Ovary (tissue), 7 donors: ENCODE measurements at regions not wholly inside any gene's neighbourhood (a gene's known extent, or its start where the extent isn't known, plus 50 kb on each side); places are given as distances from the start of the nearest gene placed in this dataset.

Experiments used
- DNase-seq, 5 donors: peaks; one replicate each; pipeline ENCODE4 v3.0.0-alpha.2; 2019 to 2020
- H3K27ac ChIP-seq, 2 donors: fragments of 200-600 bp; one replicate each; pipeline versions ENCODE4 v1.5.1 to v1.8.0; 2019 to 2022
- H3K27me3 ChIP-seq: fragments of 200-600 bp; one replicate; pipeline ENCODE4 v1.8.0; 2022
- H3K36me3 ChIP-seq: fragments of 200-600 bp; sonication (generic); one replicate; pipeline ENCODE4 v1.5.1; 2019
- H3K4me1 ChIP-seq: one replicate; pipeline ENCODE4 v1.8.1; 2013; ENCODE audit warnings: mild to moderate bottlenecking, moderate library complexity; ENCODE audit not compliant: insufficient read depth
- H3K4me3 ChIP-seq: fragments of 200-600 bp; sonication (generic); one replicate; pipeline ENCODE4 v1.5.1; 2017
- H3K9me3 ChIP-seq, 2 donors: fragments of 200-600 bp in 1 of 2; sonication (generic) in 1 of 2; one replicate each; pipeline versions ENCODE4 v1.5.1 to v1.8.1; 2013 to 2019; ENCODE audit warnings: mild to moderate bottlenecking in 1 of 2, moderate library complexity in 1 of 2
- EP300 ChIP-seq: sonication (generic); formaldehyde crosslinking; IDR thresholded peaks from one replicate; pipeline ENCODE4 v1.6.1; 2017; ENCODE audit warnings: antibody characterized with exemption
- POLR2A ChIP-seq: fragments of 450-650 bp; IDR thresholded peaks from one replicate; pipeline ENCODE4 v1.6.1; 2017; ENCODE audit warnings: antibody characterized with exemption, mild to moderate bottlenecking, moderate library complexity
- WGBS, 3 donors: extraction: QIAGEN DNeasy Blood & Tissue Kit in 1 of 3; methylation state at CpG; one replicate each; pipeline versions ENCODE4 v1.1.5 to v1.1.7; 2013 to 2017; 5-methylcytosine and 5-hydroxymethylcytosine counted together
- intact Hi-C, 4 donors: fragments of 100-400 bp; cut with DNase I; formaldehyde crosslinking; loops; one replicate each; pipeline versions ENCODE4 v1.11.0 to v1.15.1; 2022 to 2023
- TF ChIP-seq, protein P1 (sequence below), 3 donors: fragments of 450-650 bp in 2 of 3; fragments of 200-600 bp in 1 of 3; IDR thresholded peaks; one replicate each; pipeline versions ENCODE4 v1.5.1 to v1.8.0; 2016 to 2022; ENCODE audit warnings: antibody characterized with exemption in 3 of 3, mild to moderate bottlenecking in 1 of 3
- donor health status: DM: no; HTN: no; CAD: no; lungs with moderate emphysema.
- donor health status: DM: no; HTN: no; CAD: no.
- donor health status: Bipolar disorder and iron deficiency.
- donor health status: DM: no; HTN: no; CAD: no.
- donor health status: DM: yes; HTN: yes; CAD: no.

DNA sequence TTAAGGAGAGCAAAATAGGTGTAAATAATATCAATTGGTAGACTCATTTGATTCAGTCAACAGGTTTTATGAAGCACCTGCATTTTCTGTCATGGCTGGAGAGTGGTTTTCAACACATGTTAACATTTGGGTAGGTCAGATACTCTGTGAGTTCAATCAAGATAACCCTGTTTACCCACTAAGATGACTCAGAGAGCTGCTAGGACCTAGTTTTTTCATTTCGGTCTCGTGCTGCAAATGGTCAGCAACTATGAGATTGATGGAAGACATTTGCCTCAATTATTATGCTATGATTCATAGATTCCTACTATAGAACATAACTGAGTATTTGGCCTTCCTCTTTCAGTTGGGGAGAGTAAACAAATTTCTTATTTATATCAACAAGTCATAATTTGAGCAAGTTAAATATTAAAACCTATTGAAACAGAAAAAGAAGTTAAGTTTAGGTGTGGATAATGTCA is 391.4 kb upstream of the CITED2 start:
- Histone ChIP-seq H3K27ac (peak overlapping the region in 1 of 2 donors; percentile 68), H3K4me3 (no peak overlapping the region), H3K36me3 (no peaks in the 10 kb centered on the region), H3K27me3 (no peaks in the 10 kb centered on the region), H3K4me1 (peaks cover 2% of the 10 kb centered on the region), H3K9me3 (no peaks in the 10 kb centered on the region)
- intact Hi-C loops = loop anchor here in 1 of 4 donors (10.0 kb wide), 1 partner anchor 391 kb away; the partner anchor contains the start of gene CITED2
- TF ChIP-seq, protein P1, sequence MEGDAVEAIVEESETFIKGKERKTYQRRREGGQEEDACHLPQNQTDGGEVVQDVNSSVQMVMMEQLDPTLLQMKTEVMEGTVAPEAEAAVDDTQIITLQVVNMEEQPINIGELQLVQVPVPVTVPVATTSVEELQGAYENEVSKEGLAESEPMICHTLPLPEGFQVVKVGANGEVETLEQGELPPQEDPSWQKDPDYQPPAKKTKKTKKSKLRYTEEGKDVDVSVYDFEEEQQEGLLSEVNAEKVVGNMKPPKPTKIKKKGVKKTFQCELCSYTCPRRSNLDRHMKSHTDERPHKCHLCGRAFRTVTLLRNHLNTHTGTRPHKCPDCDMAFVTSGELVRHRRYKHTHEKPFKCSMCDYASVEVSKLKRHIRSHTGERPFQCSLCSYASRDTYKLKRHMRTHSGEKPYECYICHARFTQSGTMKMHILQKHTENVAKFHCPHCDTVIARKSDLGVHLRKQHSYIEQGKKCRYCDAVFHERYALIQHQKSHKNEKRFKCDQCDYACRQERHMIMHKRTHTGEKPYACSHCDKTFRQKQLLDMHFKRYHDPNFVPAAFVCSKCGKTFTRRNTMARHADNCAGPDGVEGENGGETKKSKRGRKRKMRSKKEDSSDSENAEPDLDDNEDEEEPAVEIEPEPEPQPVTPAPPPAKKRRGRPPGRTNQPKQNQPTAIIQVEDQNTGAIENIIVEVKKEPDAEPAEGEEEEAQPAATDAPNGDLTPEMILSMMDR (IDR thresholded peaks at IDR 0.05) = no peak
- TF ChIP-seq POLR2A (no peak), EP300 (no peak)
- no peak for DNase-seq
- 55 to 69% (median 58%) methylated on average over 2 of the region's 2 CpGs for WGBS, 3 donors

- intact Hi-C loops = loop anchor here in 3 of 4 donors (5.0 to 10.0 kb wide), 3 partner anchors 387 to 392 kb away; partner anchors contain the start of gene CITED2 (in 2 of the 3)
- DNase-seq = peak in 2 of 5 donors; percentile 24 to 31
- H3K36me3 ChIP-seq = no peaks in the 10 kb centered on the region
- H3K27me3 ChIP-seq = no peaks in the 10 kb centered on the region
- no peak overlapping the region for H3K4me3 ChIP-seq
- H3K27ac ChIP-seq = peak overlapping the region in 1 of 2 donors; percentile 68
- H3K4me1 ChIP-seq = peaks cover 4% of the 10 kb centered on the region
- no peak for TF ChIP-seq POLR2A
- TF ChIP-seq, protein P1 (IDR thresholded peaks at IDR 0.05) = no peak
- no peak for TF ChIP-seq EP300
- 8 to 25% (median 12%) methylated on average over 2 of the region's 2 CpGs for WGBS, 3 donors
- H3K9me3 ChIP-seq = no peaks in the 10 kb centered on the region
Observed at GRCh38 chr6:139764498-139764986, 390.1 kb upstream of the CITED2 start.

GRCh38 chr6:139763468-139764210 is 389.2 kb upstream of the CITED2 start:
- H3K4me3 ChIP-seq = no peak overlapping the region
- intact Hi-C loops = loop anchor here in 3 of 4 donors (5.0 to 10.0 kb wide), 3 partner anchors 386 to 391 kb away; partner anchors contain the start of gene CITED2 (in 2 of the 3)
- 71 to 76% (median 74%) methylated on average over 4 of the region's 4 CpGs for WGBS, 3 donors
- no peaks in the 10 kb centered on the region for H3K9me3 ChIP-seq
- no peaks in the 10 kb centered on the region for H3K27me3 ChIP-seq
- TF ChIP-seq POLR2A = no peak
- TF ChIP-seq EP300 = no peak
- TF ChIP-seq, protein P1 (IDR thresholded peaks at IDR 0.05) = no peak
- peaks cover 4% of the 10 kb centered on the region for H3K4me1 ChIP-seq
- H3K27ac ChIP-seq = peak overlapping the region in 1 of 2 donors; percentile 68
- DNase-seq = no peak
- H3K36me3 ChIP-seq = no peaks in the 10 kb centered on the region

GRCh38 chr6:139762587-139763031 is 388.2 kb upstream of the CITED2 start:
- no peak for DNase-seq
- Histone ChIP-seq H3K36me3 (no peaks in the 10 kb centered on the region), H3K4me3 (no peak overlapping the region), H3K27ac (no peak overlapping the region), H3K4me1 (peaks cover 4% of the 10 kb centered on the region), H3K27me3 (no peaks in the 10 kb centered on the region), H3K9me3 (no peaks in the 10 kb centered on the region)
- intact Hi-C loops = loop anchor here in 3 of 4 donors (5.0 to 10.0 kb wide), 3 partner anchors 385 to 390 kb away; partner anchors contain the start of gene CITED2 (in 2 of the 3)
- 70 to 88% (median 72%) methylated on average over 4 of the region's 4 CpGs for WGBS, 3 donors
- TF ChIP-seq POLR2A (no peak), EP300 (no peak)
- TF ChIP-seq, protein P1 (IDR thresholded peaks at IDR 0.05) = no peak
